IMR-90 (cell line): ENCODE measurements at regions not wholly inside any gene's neighbourhood (a gene's known extent, or its start where the extent isn't known, plus 50 kb on each side); places are given as distances from the start of the nearest gene placed in this dataset.

Experiments
- ATAC-seq: fragments of 200-7000 bp; cut with Tn5 transposase; 2 replicates; pipeline ENCODE4 v1.9.1; 2020; ENCODE audit warnings: low read depth, mild to moderate bottlenecking, moderate library complexity
- BruUV-seq: library from RNA; stranded (reverse); fragments of 400-500 nt; replicated peaks from 2 replicates; lab custom pipeline; 2021; lab: Mats Ljungman, UMichigan
- CTCF ChIA-PET: fragments of 300-600 bp; formaldehyde crosslinking; extraction: SDS; loops from one replicate; lab custom pipeline; 2021; ENCODE audit warnings: antibody characterized with exemption; lab: Yijun Ruan, JAX
- POLR2A ChIA-PET: fragments of 300-600 bp; sonication (Branson Sonifier 250); formaldehyde crosslinking; loops from one replicate; lab custom pipeline; 2022; ENCODE audit warnings: antibody characterized with exemption; ENCODE audit not compliant: unreplicated experiment; lab: Charles Lee
- DNase-seq: peaks from one replicate; pipeline ENCODE4 v3.0.0; 2013
- H2AFZ ChIP-seq: replicated peaks from 2 replicates; pipeline ENCODE3; 2013; ENCODE audit warnings: low read length, mild to moderate bottlenecking; ENCODE audit not compliant: poor library complexity
- H2AK5ac ChIP-seq: 2 replicates; pipeline ENCODE4 v1.6.1; 2013; ENCODE audit warnings: low read depth, low read length, inconsistent platforms
- H2AK9ac ChIP-seq: replicated peaks from 2 replicates; pipeline ENCODE3; 2013; ENCODE audit warnings: mild to moderate bottlenecking, low read depth, low read length, moderate library complexity; ENCODE audit not compliant: poor library complexity
- H2BK120ac ChIP-seq: 2 replicates; pipeline ENCODE4 v1.6.1; 2013; ENCODE audit warnings: low read depth, low read length, inconsistent platforms
- H2BK15ac ChIP-seq: 3 replicates; pipeline ENCODE4 v1.6.1; 2013; ENCODE audit warnings: low read depth, low read length, inconsistent platforms
- H2BK20ac ChIP-seq: 2 replicates; pipeline ENCODE4 v1.6.1; 2013; ENCODE audit warnings: low read depth, mild to moderate bottlenecking, inconsistent platforms, low read length, moderate library complexity
- H2BK5ac ChIP-seq: 2 replicates; pipeline ENCODE4 v1.6.1; 2013; ENCODE audit warnings: mild to moderate bottlenecking, low read depth, low read length, inconsistent platforms; ENCODE audit not compliant: poor library complexity, severe bottlenecking
- H3K14ac ChIP-seq: replicated peaks from 2 replicates; pipeline ENCODE4 v1.6.1; 2013; ENCODE audit warnings: low read depth, low read length, inconsistent platforms
- H3K18ac ChIP-seq: 2 replicates; pipeline ENCODE4 v1.6.1; 2013; ENCODE audit warnings: low read depth, low read length, control low read depth
- H3K23ac ChIP-seq: 2 replicates; pipeline ENCODE4 v1.6.1; 2013; ENCODE audit warnings: low read depth, low read length, inconsistent platforms
- H3K27ac ChIP-seq: 2 replicates; pipeline ENCODE4 v1.5.1; 2013; ENCODE audit warnings: mild to moderate bottlenecking, control low read depth, low read length; ENCODE audit not compliant: insufficient read depth
- H3K27me3 ChIP-seq: 2 replicates; pipeline ENCODE4 v1.6.1; 2013; ENCODE audit warnings: low read length; ENCODE audit not compliant: control insufficient read depth, insufficient read depth
- H3K36me3 ChIP-seq: 2 replicates; pipeline ENCODE4 v1.6.1; 2013; ENCODE audit warnings: low read length, mixed read lengths; ENCODE audit not compliant: control insufficient read depth, insufficient read depth
- H3K4ac ChIP-seq: 2 replicates; pipeline ENCODE4 v1.6.1; 2013; ENCODE audit warnings: low read depth, low read length, inconsistent platforms
- H3K4me1 ChIP-seq: 2 replicates; pipeline ENCODE4 v1.6.1; 2013; ENCODE audit warnings: low read length, mixed read lengths; ENCODE audit not compliant: control insufficient read depth, insufficient read depth
- H3K4me2 ChIP-seq: 2 replicates; pipeline ENCODE4 v1.6.1; 2013; ENCODE audit warnings: low read depth, mild to moderate bottlenecking, control low read depth, low read length, moderate library complexity
- H3K4me3 ChIP-seq: 2 replicates; pipeline ENCODE4 v1.5.1; 2013; ENCODE audit warnings: low read depth, mild to moderate bottlenecking, control low read depth, low read length, moderate library complexity; ENCODE audit not compliant: insufficient read depth
- H3K56ac ChIP-seq: 2 replicates; pipeline ENCODE4 v1.6.1; 2013; ENCODE audit warnings: low read length, inconsistent platforms; ENCODE audit not compliant: insufficient read depth; ENCODE audit errors: extremely low read depth
- H3K79me1 ChIP-seq, 2 experiments: 2 replicates each; pipeline ENCODE4 v1.6.1; 2013; ENCODE audit warnings: low read length in 2 of 2, inconsistent platforms in 1 of 2, low read depth in 1 of 2
- H3K9ac ChIP-seq: 2 replicates; pipeline ENCODE4 v1.6.1; 2013; ENCODE audit warnings: low read depth, low read length, control low read depth
- H3K9me1 ChIP-seq: 2 replicates; pipeline ENCODE4 v1.6.1; 2013; ENCODE audit warnings: low read length, inconsistent platforms; ENCODE audit not compliant: insufficient read depth
- H3K9me3 ChIP-seq: 2 replicates; pipeline ENCODE4 v1.6.1; 2013; ENCODE audit warnings: low read length; ENCODE audit not compliant: control insufficient read depth, insufficient read depth
- H4K20me1 ChIP-seq: 2 replicates; pipeline ENCODE4 v1.6.1; 2013; ENCODE audit warnings: low read length, inconsistent platforms; ENCODE audit not compliant: insufficient read depth
- H4K5ac ChIP-seq: 2 replicates; pipeline ENCODE4 v1.6.1; 2013; ENCODE audit warnings: mild to moderate bottlenecking, low read depth, low read length, control low read depth
- H4K8ac ChIP-seq, 2 experiments: 2 replicates each; pipeline ENCODE4 v1.6.1; 2013; ENCODE audit warnings: low read depth in 2 of 2, low read length in 2 of 2, control low read depth in 1 of 2, inconsistent platforms in 1 of 2
- H4K91ac ChIP-seq: 2 replicates; pipeline ENCODE4 v1.6.1; 2013; ENCODE audit warnings: low read depth, low read length, inconsistent platforms; ENCODE audit not compliant: insufficient read depth
- CEBPB ChIP-seq: IDR thresholded peaks from 2 replicates; pipeline ENCODE4 v1.6.1; 2012; ENCODE audit warnings: low read depth, low read length, improper control_type of control experiment
- CHD1 ChIP-seq: IDR thresholded peaks from 2 replicates; pipeline ENCODE4 v1.6.1; 2012; ENCODE audit warnings: low read depth, low read length, improper control_type of control experiment
- ELK1 ChIP-seq: fragments of 150-350 bp; IDR thresholded peaks from 2 replicates; pipeline ENCODE4 v1.6.1; 2016; ENCODE audit warnings: low read depth, mild to moderate bottlenecking, low read length, moderate library complexity, borderline replicate concordance
- MAZ ChIP-seq: IDR thresholded peaks from 2 replicates; pipeline ENCODE4 v1.6.1; 2012; ENCODE audit warnings: low read depth, mild to moderate bottlenecking, low read length, improper control_type of control experiment, moderate library complexity, borderline replicate concordance
- POLR2A ChIP-seq: IDR thresholded peaks from 2 replicates; pipeline ENCODE4 v1.6.1; 2012; ENCODE audit warnings: mild to moderate bottlenecking, low read depth, low read length
- RCOR1 ChIP-seq: IDR thresholded peaks from 2 replicates; pipeline ENCODE4 v1.6.1; 2012; ENCODE audit warnings: mild to moderate bottlenecking, low read length, improper control_type of control experiment; ENCODE audit not compliant: insufficient replicate concordance
- RFX5 ChIP-seq: IDR thresholded peaks from 2 replicates; pipeline ENCODE4 v1.8.0; 2012; ENCODE audit warnings: low read depth, mild to moderate bottlenecking, low read length, moderate library complexity
- SMC3 ChIP-seq: fragments of 150-350 bp; IDR thresholded peaks from 2 replicates; pipeline ENCODE4 v1.6.1; 2016; ENCODE audit warnings: low read depth, mild to moderate bottlenecking, antibody characterized with exemption, low read length, moderate library complexity
- USF2 ChIP-seq: fragments of 150-350 bp; IDR thresholded peaks from 2 replicates; pipeline ENCODE4 v1.6.1; 2017; ENCODE audit warnings: mild to moderate bottlenecking, antibody characterized with exemption, low read length, low read depth
- WGBS, 2 experiments: methylation state at CpG; one replicate each; pipeline versions ENCODE4 v1.1.5 to v1.1.7; 2013; ENCODE audit warnings: missing lambda C conversion rate in 2 of 2; ENCODE audit not compliant: insufficient read length in 1 of 2; ENCODE audit errors: extremely low coverage in 2 of 2; 5-methylcytosine and 5-hydroxymethylcytosine counted together
- dilution Hi-C: fragments of 300-500 bp; cut with HindIII; formaldehyde crosslinking; loops from one replicate; pipeline ENCODE4 v1.14.3; 2018; ENCODE audit warnings: low sequenced_read_pairs; ENCODE audit not compliant: unreplicated experiment
- in situ Hi-C: fragments of 300-500 bp; cut with MboI; formaldehyde crosslinking; loops from 3 replicates; pipeline ENCODE4 v1.14.3; 2019; ENCODE audit warnings: low sequenced_read_pairs, inconsistent platforms, mixed read lengths
- intact Hi-C: fragments of 100-400 bp; cut with micrococcal nuclease; formaldehyde crosslinking; loops from 2 replicates; pipeline ENCODE4 v1.10.0; 2022

- H3K27ac ChIP-seq = no peak overlapping the region
- no peak overlapping the region for H2BK120ac ChIP-seq
- H3K4me3 ChIP-seq = no peak overlapping the region
- H3K27me3 ChIP-seq = peaks cover 4% of the 10 kb centered on the region; the same call in 1 of the 2 replicates
- in situ Hi-C loops (no loop called here), dilution Hi-C loops (no loop called here), intact Hi-C loops (no loop called here)
- no peak overlapping the region for H4K5ac ChIP-seq
- DNase-seq (no peak), ATAC-seq (no peak)
- ChIA-PET POLR2A (no interaction called here), CTCF (interaction anchor here (0.6 to 0.7 kb wide), 4 partner anchors 83 to 1006 kb away, joined by 3 to 8 read pairs (median 5); no protein-coding TSS in a partner anchor)
- no TSS peak for BruUV-seq
- H4K20me1 ChIP-seq = no peaks in the 10 kb centered on the region
- WGBS, 2 experiments = no CpG with 5 or more reads among the region's 4 CpGs
- no peak overlapping the region for H2AK5ac ChIP-seq
- no peak for TF ChIP-seq RFX5
- TF ChIP-seq ELK1 = no peak
- no peak for TF ChIP-seq SMC3
- no peak for TF ChIP-seq CHD1
- no peak for TF ChIP-seq MAZ
- TF ChIP-seq POLR2A = no peak
- no peak for TF ChIP-seq CEBPB
- TF ChIP-seq USF2 = no peak
- no peak for TF ChIP-seq RCOR1
- no peak overlapping the region for H2BK5ac ChIP-seq
- no peak overlapping the region for H4K91ac ChIP-seq
- H3K18ac ChIP-seq = no peak overlapping the region
- H2AK9ac ChIP-seq = no peak overlapping the region
- no peaks in the 10 kb centered on the region for H3K9me1 ChIP-seq
- no peak overlapping the region for H3K4me2 ChIP-seq
- H3K4me1 ChIP-seq = peaks cover 4% of the 10 kb centered on the region; the same call in 1 of the 2 replicates
- H3K14ac ChIP-seq = no peak overlapping the region
- H2AFZ ChIP-seq = no peak overlapping the region
- 0 out of 3 replicates have a peak overlapping the region, but pooled peaks have one; percentile 0 for H2BK15ac ChIP-seq
- H3K36me3 ChIP-seq = no peaks in the 10 kb centered on the region
- H3K79me1 ChIP-seq = no peaks in the 10 kb centered on the region
- H2BK20ac ChIP-seq = no peak overlapping the region
- no peak overlapping the region for H3K56ac ChIP-seq
- no peak overlapping the region for H4K8ac ChIP-seq
- no peak overlapping the region for H3K4ac ChIP-seq
- no peaks in the 10 kb centered on the region for H3K9me3 ChIP-seq
- H3K9ac ChIP-seq = no peak overlapping the region
- H3K23ac ChIP-seq = no peak overlapping the region
These were observed 142.0 kb downstream of the ZNF608 start for GRCh38 chr5:124604419-124604818.
